GM10266 (cell line): ENCODE measurements at regions not wholly inside any gene's neighbourhood (a gene's known extent, or its start where the extent isn't known, plus 50 kb on each side); places are given as distances from the start of the nearest gene placed in this dataset.

Experiments used
- DNase-seq: peaks from one replicate; pipeline ENCODE4 v3.0.0; 2012; ENCODE audit errors: extremely low spot score
- TF ChIP-seq, protein P1 (sequence below): IDR thresholded peaks from 2 replicates; pipeline ENCODE4 v1.5.1; 2012; ENCODE audit warnings: mild to moderate bottlenecking, low read depth; ENCODE audit not compliant: control insufficient read depth, insufficient read depth; ENCODE audit errors: missing control alignments

DNA sequence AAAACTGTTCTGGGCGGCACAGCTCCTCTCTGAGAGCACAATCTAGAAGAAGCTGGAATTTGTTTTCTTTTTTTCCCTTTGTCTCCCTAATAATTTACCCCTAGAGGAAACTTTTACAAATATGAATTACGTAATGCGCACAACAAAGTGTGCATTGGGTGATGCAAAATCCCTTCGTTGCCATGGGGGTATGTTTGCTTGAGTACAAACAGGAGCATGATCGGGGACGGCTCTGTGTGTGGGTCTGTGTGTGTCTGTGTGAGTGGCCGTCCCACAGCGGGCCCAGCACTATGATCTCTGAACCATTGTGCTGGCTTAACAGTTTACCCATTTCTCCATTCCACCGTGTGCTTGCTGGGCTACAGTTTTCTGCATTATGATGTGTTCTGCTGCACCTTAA is 278.2 kb downstream of the CDC5L start:
- no peak for DNase-seq
- TF ChIP-seq, protein P1, sequence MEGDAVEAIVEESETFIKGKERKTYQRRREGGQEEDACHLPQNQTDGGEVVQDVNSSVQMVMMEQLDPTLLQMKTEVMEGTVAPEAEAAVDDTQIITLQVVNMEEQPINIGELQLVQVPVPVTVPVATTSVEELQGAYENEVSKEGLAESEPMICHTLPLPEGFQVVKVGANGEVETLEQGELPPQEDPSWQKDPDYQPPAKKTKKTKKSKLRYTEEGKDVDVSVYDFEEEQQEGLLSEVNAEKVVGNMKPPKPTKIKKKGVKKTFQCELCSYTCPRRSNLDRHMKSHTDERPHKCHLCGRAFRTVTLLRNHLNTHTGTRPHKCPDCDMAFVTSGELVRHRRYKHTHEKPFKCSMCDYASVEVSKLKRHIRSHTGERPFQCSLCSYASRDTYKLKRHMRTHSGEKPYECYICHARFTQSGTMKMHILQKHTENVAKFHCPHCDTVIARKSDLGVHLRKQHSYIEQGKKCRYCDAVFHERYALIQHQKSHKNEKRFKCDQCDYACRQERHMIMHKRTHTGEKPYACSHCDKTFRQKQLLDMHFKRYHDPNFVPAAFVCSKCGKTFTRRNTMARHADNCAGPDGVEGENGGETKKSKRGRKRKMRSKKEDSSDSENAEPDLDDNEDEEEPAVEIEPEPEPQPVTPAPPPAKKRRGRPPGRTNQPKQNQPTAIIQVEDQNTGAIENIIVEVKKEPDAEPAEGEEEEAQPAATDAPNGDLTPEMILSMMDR = no peak

DNA sequence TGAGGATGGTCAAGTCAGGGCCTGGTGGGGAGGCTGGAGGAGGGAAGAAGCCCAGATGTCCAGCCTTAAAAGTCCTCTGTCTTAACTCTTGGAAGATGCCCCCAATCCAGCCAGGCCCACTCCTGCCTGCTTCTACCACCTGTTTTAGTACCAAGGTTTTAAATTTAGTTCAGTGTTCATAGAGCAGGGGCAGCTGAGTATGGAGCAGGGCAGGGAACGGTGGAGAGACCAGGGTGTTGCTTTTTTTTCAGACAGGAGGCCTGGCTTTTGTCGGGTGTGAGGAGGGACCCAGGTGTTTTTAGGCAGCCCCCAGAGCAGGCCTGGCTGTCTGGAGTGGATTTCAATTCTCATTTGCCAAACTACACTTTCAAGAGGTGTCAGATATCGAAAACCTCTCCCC is 278.8 kb downstream of the CDC5L start:
- TF ChIP-seq, protein P1 = no peak
- DNase-seq = no peak

DNA sequence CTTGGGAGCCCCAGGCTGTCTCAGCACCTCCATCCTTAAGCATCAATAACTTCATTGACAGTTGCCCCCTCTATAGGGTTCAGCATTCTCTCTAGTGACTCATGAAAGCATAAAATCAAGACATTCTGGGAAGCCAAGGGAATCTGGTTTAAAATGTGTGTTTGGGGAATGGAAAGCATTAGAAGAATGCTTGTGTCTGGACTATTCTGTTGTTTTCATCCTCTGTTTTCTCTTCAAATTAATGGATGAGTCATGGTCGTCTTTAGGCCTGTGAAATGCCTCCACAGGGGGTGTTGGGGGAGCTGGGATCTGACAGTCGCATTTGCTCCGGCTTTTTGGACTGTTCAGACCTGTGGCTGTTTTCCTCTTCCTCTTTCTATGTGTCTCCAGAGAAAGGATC is 279.7 kb downstream of the CDC5L start:
- TF ChIP-seq, protein P1 = no peak
- no peak for DNase-seq

DNA sequence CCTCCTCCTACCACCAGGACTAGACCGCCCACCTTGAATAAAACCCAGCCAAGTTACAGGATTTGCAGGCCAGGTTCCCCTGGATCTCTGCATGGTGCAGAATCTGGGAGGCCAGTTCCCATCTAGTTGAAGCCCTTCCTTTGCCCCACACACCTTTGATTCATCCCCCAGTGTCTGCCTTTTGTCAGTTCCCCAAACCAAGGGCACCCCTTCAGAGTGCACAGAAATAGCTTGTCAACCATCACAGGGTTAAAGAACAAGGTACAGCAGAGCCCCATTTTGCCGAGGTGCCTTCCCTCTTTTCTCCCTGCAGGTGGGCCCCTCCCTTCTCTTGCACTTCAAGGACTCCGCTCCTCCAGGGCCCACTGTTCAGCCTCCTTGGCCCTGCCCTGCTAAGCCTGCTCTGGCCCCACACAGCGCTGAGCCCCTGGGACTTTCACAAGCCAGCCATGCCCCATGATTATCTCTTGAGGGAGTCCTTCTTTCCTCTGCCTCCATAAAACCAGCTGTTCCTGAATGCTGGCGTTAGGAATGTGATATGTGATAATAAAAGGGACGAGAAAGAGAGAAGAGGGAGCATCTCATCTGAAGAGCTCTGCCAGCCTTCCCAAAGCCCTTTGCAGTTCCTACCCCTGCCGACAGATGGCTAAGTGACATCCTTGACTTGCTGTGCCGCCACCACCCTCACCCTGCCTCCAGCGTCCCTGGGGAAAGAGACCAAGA is 280.3 kb downstream of the CDC5L start:
- DNase-seq = peak; percentile 42
- TF ChIP-seq, protein P1 = peak; percentile 56

DNA sequence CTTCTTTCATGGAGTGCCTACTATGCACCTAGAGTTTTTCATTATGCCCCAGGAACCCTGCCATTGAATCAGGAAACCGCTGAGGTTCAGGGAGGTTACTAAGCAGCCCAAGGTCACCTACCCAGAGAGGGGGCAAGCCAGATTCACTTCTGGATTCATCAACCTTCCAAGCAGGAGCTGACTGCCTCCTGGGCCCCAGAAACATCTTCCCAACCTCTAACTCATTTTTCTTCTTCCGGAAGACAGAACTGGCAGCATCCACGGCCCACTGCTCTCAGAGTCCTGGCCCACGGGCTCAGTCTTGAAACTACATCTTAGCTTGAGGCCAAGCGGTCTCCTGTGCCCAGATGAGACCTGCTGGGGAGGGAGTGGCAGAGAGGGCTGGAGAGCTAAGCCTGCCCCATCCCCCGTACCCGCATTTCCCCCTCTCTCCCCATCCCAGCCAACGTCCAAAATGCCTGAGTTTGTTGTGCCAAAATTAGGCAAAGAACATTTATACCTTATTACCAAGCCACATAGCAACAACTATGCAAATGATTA is 281.0 kb downstream of the CDC5L start:
- TF ChIP-seq, protein P1 = no peak
- DNase-seq = no peak

DNA sequence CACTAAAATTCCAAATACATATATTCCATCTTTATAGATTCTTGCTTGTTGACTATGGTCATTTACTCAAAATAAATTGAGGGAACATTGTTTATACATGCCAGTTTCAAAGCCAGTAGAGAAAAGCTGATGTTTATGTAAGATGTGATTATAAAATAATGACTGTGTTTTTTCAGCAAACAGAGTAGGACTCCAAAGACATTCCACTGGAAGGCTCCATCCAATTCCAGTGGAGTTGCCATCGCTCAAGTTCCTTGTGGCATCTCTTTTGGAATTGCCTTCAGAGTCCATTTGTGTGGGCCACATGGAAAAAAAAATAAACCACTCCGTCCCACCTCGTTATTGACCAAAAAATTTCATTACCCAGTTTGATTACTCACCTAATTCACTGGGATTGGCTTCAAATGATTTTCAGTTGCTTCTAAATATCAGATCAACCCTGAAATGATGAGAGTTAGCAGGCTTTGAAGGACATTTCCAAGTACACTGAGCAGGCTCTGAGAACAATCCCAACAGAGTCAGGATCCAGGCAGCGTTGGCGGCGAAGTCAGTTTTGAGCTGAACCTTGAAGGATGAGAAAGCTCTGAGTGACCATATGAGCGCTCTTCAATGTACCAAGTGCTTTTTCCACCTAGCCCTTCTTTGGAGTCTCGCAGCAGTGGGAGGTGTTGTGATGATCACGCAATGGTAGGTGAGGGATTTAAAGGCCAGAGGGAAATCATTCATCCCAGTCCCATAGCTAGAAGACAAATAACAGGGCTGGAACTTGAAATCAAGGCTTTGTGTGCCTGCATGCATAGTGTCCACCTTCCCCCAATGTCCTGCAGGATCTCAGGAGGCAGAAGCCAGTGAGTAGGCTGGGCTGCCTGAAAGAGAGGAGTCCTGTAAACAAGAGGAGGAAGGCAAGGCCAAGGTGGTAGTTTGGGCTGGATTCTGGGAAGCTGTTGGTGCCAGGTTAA is 281.7 kb downstream of the CDC5L start:
- TF ChIP-seq, protein P1 = no peak

More for the DNA sequence above, 281.7 kb downstream of the CDC5L start:
- no peak for DNase-seq
